Lower lobe of right lung (tissue), 2 donors: ENCODE measurements at regions not wholly inside any gene's neighbourhood (a gene's known extent, or its start where the extent isn't known, plus 50 kb on each side); places are given as distances from the start of the nearest gene placed in this dataset.
A peak's percentile ranks its signal among the peaks of the same experiment; 100 is the strongest.

Experiments used
- ATAC-seq, 2 donors: fragments of 200-7000 bp; cut with Tn5 transposase; one replicate each; pipeline ENCODE4 v1.9.1; 2020 to 2022; ENCODE audit warnings: mild to moderate bottlenecking in 2 of 2, moderate library complexity in 2 of 2
- DNase-seq: peaks from one replicate; pipeline ENCODE4 v3.0.0-alpha.2; 2020
- H3K27ac ChIP-seq: fragments of 200-600 bp; one replicate; pipeline ENCODE4 v1.8.0; 2022
- H3K27me3 ChIP-seq: fragments of 200-600 bp; one replicate; pipeline ENCODE4 v1.8.0; 2022; ENCODE audit warnings: low read depth
- H3K36me3 ChIP-seq: fragments of 200-600 bp; one replicate; pipeline ENCODE4 v1.8.0; 2022; ENCODE audit warnings: mild to moderate bottlenecking
- H3K4me1 ChIP-seq: fragments of 200-600 bp; one replicate; pipeline ENCODE4 v1.8.0; 2022
- H3K4me3 ChIP-seq: fragments of 200-600 bp; one replicate; pipeline ENCODE4 v1.8.0; 2022; ENCODE audit warnings: mild to moderate bottlenecking
- H3K9me3 ChIP-seq: fragments of 200-600 bp; one replicate; pipeline ENCODE4 v1.8.0; 2022
- CTCF ChIP-seq: fragments of 200-600 bp; IDR thresholded peaks from one replicate; pipeline ENCODE4 v1.8.0; 2022; ENCODE audit warnings: antibody characterized with exemption, mild to moderate bottlenecking
- intact Hi-C: fragments of 100-400 bp; cut with DNase I; formaldehyde crosslinking; loops from one replicate; pipeline ENCODE4 v1.11.0; 2022
- donor health status: DM: no; HTN: yes; CAD: no; lungs with severe emphysema.

GRCh38 chr3:102668247-102668646 lies 233.4 kb downstream of the ZPLD1 start:
- ATAC-seq = no peak
- intact Hi-C loops = no loop called here

GRCh38 chr3:102670986-102671385 lies 236.2 kb downstream of the ZPLD1 start:
- no peak for TF ChIP-seq CTCF
- no peaks in the 10 kb centered on the region for H3K9me3 ChIP-seq
- no peak for DNase-seq
- H3K4me3 ChIP-seq = no peak overlapping the region
- H3K4me1 ChIP-seq = peaks cover 7% of the 10 kb centered on the region
- no peak overlapping the region for H3K27ac ChIP-seq
- H3K27me3 ChIP-seq = no peaks in the 10 kb centered on the region
- no peaks in the 10 kb centered on the region for H3K36me3 ChIP-seq
- ATAC-seq = no peak
- intact Hi-C loops = no loop called here

More at GRCh38 chr3:102668247-102668646, 233.4 kb downstream of the ZPLD1 start:
- Histone ChIP-seq H3K27me3 (no peaks in the 10 kb centered on the region), H3K4me1 (peaks cover under 1% of the 10 kb centered on the region), H3K27ac (no peak overlapping the region), H3K36me3 (no peaks in the 10 kb centered on the region), H3K9me3 (no peaks in the 10 kb centered on the region), H3K4me3 (no peak overlapping the region)
- TF ChIP-seq CTCF = no peak
- DNase-seq = no peak

GRCh38 chr3:102672305-102672704 lies 237.5 kb downstream of the ZPLD1 start:
- ATAC-seq = no peak
- no peak for DNase-seq
- H3K36me3 ChIP-seq = no peaks in the 10 kb centered on the region
- H3K4me1 ChIP-seq = peaks cover 7% of the 10 kb centered on the region
- intact Hi-C loops = no loop called here
- no peak overlapping the region for H3K4me3 ChIP-seq
- no peak overlapping the region for H3K27ac ChIP-seq
- H3K9me3 ChIP-seq = no peaks in the 10 kb centered on the region
- H3K27me3 ChIP-seq = no peaks in the 10 kb centered on the region
- TF ChIP-seq CTCF = no peak

DNA sequence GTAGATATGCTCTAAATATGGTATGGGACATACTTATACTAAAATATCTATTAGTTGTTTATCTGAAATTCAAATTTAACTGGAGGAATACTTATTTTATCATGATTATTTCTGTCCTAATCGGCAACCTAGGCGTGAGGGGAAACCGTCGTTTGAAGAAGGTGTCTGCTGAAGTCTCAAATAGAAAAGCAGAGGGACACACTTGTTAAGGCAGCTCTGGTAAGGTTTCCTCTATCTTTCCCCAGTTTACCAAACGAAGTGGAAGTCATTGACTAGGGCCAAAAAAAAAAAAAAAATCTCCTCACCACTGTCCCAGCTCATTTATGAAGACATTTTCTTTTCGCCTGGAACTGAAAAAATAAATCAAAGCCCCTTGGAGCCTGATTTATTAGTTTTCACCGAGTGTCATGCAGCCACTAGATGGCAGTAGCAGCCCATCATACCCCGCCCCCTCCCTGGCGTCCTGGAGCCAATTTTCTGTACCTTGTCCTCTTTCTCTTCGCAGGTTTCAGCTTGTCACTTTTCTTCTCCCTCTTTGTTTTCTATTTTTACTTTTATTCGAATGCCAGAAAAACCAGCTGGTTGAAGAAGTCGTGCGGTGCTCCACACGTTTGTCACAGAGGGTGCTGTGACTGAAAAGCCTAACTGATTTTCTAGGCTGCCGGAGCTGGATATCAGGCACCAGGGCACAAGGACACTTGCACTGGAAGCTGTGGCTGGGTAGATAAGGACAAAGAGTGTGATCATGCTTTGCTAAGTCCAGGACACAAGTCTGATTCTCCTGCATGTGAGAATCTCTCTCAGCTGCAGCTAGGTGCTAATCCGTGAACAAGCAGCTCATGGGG lies 238.7 kb downstream of the ZPLD1 start:
- TF ChIP-seq CTCF = peak; percentile 80
- intact Hi-C loops = no loop called here
- Histone ChIP-seq H3K4me1 (peaks cover 7% of the 10 kb centered on the region), H3K27me3 (no peaks in the 10 kb centered on the region), H3K9me3 (no peaks in the 10 kb centered on the region), H3K27ac (no peak overlapping the region), H3K36me3 (no peaks in the 10 kb centered on the region), H3K4me3 (peak overlapping the region; percentile 29)
- ATAC-seq (peak; percentile 76 to 85), DNase-seq (peak; percentile 59)

DNA sequence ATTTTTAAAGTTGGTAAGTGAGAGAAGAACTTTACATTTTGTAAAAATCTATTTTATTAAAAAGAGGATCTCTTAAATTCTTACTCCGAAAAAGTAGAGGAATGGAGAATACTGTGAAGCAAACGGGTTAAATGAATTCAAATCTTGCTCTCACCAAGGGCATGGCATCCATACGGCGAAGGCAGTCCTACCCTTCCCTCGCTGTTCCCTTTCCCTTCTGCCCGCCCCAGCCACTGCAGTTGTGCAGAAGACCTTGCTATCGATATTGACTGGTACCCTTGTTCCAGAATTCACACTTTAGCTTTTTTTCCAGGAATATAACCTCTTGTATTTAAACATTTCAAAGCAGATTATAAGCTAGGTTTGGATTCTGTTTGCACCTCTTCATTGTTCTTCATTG lies 239.5 kb downstream of the ZPLD1 start:
- intact Hi-C loops = no loop called here
- TF ChIP-seq CTCF = no peak
- DNase-seq = no peak
- H3K36me3 ChIP-seq = no peaks in the 10 kb centered on the region
- no peaks in the 10 kb centered on the region for H3K27me3 ChIP-seq
- no peak overlapping the region for H3K4me3 ChIP-seq
- ATAC-seq = no peak
- H3K9me3 ChIP-seq = no peaks in the 10 kb centered on the region
- peaks cover 7% of the 10 kb centered on the region for H3K4me1 ChIP-seq
- no peak overlapping the region for H3K27ac ChIP-seq
